ENCODE measurements at regions not wholly inside any gene's neighbourhood (a gene's known extent, or its start where the extent isn't known, plus 50 kb on each side); places are given as distances from the start of the nearest gene placed in this dataset.

DNA sequence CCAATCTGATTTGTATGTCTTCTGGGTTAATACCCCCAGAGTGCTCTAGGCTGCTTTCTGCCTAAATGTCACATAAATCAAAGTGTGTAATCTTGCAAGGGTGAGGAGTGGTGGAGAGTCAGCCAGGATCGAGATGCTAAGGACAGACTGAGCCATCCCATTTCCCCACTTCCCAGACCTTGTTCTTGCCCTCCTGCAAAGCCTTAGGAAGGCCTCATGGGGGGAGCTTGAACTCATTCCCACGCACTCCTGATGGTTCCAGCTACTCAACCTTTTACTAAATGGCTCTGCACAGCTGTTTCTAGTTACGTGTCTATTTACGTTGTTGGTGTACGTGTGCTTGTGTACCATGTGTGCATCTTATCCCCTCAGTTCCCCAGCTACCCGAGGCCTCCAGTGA is 423.6 kb upstream of the TNP1 start:
- Histone ChIP-seq H4K20me1 (ENCODE audit: insufficient read depth, low read length) (no peaks in the 10 kb centered on the region), H3K9ac (ENCODE audit: insufficient read depth, low read length, poor library complexity, severe bottlenecking) (no peak overlapping the region), H3K4me2 (replicated peaks; ENCODE audit: extremely low read depth, low read length, poor library complexity, severe bottlenecking) (no peak overlapping the region), H3K27ac (ENCODE audit: low read depth in 1 of 2, low read length in 2 of 2) (no peak overlapping the region), H3K36me3 (replicated peaks in 1 of 2; ENCODE audit: control insufficient read depth in 1 of 2, insufficient read depth in 2 of 2, low read length in 2 of 2) (no peaks in the 10 kb centered on the region), H2AFZ (ENCODE audit: insufficient read depth, low read depth, low read length, poor library complexity, severe bottlenecking) (no peak overlapping the region), H3K79me2 (ENCODE audit: insufficient read depth, low read length) (no peaks in the 10 kb centered on the region), H3K4me3 (replicated peaks in 1 of 3; ENCODE audit: low read depth in 2 of 3, low read length in 3 of 3) (no peak overlapping the region), H3K9me3 (replicated peaks in 1 of 2; ENCODE audit: control insufficient read depth in 1 of 2, insufficient read depth in 1 of 2, low read length in 2 of 2) (no peaks in the 10 kb centered on the region), H3K4me1 (ENCODE audit: control insufficient read depth in 1 of 2, insufficient read depth in 2 of 2, low read length in 2 of 2) (no peaks in the 10 kb centered on the region), H3K27me3 (ENCODE audit: control insufficient read depth in 2 of 2, insufficient read depth in 2 of 2, low read length in 2 of 2) (peaks cover 5 to 23% of the 10 kb centered on the region in 2 donors)
- H3K9me3 Mint-ChIP-seq = peaks cover 0 to 6% (median 2%) of the 10 kb centered on the region in 7 donors
- no peak overlapping the region for H3K27ac Mint-ChIP-seq
- no peak for DNase-seq
- 88% methylated on average over 4 of the region's 6 CpGs for WGBS (ENCODE audit: insufficient coverage)
- intact Hi-C loops (cut with micrococcal nuclease) = no loop called here
- no peak overlapping the region for H3K4me3 Mint-ChIP-seq
- peaks cover 17 to 33% (median 21%) of the 10 kb centered on the region in 3 donors for H3K27me3 Mint-ChIP-seq (ENCODE audit: low read depth in 3 of 3)
- TF ChIP-seq, protein P1, sequence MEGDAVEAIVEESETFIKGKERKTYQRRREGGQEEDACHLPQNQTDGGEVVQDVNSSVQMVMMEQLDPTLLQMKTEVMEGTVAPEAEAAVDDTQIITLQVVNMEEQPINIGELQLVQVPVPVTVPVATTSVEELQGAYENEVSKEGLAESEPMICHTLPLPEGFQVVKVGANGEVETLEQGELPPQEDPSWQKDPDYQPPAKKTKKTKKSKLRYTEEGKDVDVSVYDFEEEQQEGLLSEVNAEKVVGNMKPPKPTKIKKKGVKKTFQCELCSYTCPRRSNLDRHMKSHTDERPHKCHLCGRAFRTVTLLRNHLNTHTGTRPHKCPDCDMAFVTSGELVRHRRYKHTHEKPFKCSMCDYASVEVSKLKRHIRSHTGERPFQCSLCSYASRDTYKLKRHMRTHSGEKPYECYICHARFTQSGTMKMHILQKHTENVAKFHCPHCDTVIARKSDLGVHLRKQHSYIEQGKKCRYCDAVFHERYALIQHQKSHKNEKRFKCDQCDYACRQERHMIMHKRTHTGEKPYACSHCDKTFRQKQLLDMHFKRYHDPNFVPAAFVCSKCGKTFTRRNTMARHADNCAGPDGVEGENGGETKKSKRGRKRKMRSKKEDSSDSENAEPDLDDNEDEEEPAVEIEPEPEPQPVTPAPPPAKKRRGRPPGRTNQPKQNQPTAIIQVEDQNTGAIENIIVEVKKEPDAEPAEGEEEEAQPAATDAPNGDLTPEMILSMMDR (IDR thresholded peaks at IDR 0.05) = no peak
- H3K36me3 Mint-ChIP-seq = no peaks in the 10 kb centered on the region
- no peaks in the 10 kb centered on the region for H3K4me1 Mint-ChIP-seq

- H3K9ac ChIP-seq (ENCODE audit: insufficient read depth, low read length, poor library complexity, severe bottlenecking) = no peak overlapping the region
- H3K27ac Mint-ChIP-seq = no peak overlapping the region
- no peaks in the 10 kb centered on the region for H4K20me1 ChIP-seq (ENCODE audit: insufficient read depth, low read length)
- no peaks in the 10 kb centered on the region for H3K4me1 Mint-ChIP-seq
- intact Hi-C loops (cut with micrococcal nuclease) = no loop called here
- H3K27me3 ChIP-seq (ENCODE audit: control insufficient read depth in 2 of 2, insufficient read depth in 2 of 2, low read length in 2 of 2) = peaks cover 10 to 23% of the 10 kb centered on the region in 2 donors
- H3K9me3 Mint-ChIP-seq = peaks cover 0 to 3% (median 2%) of the 10 kb centered on the region in 7 donors
- H3K27me3 Mint-ChIP-seq (ENCODE audit: low read depth in 3 of 3) = peaks cover 18 to 36% (median 29%) of the 10 kb centered on the region in 3 donors
- H2AFZ ChIP-seq (ENCODE audit: insufficient read depth, low read depth, low read length, poor library complexity, severe bottlenecking) = no peak overlapping the region
- no peaks in the 10 kb centered on the region for H3K9me3 ChIP-seq (replicated peaks in 1 of 2; ENCODE audit: control insufficient read depth in 1 of 2, insufficient read depth in 1 of 2, low read length in 2 of 2)
- H3K4me3 Mint-ChIP-seq = no peak overlapping the region
- H3K79me2 ChIP-seq (ENCODE audit: insufficient read depth, low read length) = no peaks in the 10 kb centered on the region
- no peaks in the 10 kb centered on the region for H3K36me3 ChIP-seq (replicated peaks in 1 of 2; ENCODE audit: control insufficient read depth in 1 of 2, insufficient read depth in 2 of 2, low read length in 2 of 2)
- no peak overlapping the region for H3K27ac ChIP-seq (ENCODE audit: low read depth in 1 of 2, low read length in 2 of 2)
- TF ChIP-seq, protein P1 (IDR thresholded peaks at IDR 0.05) = no peak
- H3K4me3 ChIP-seq (replicated peaks in 1 of 3; ENCODE audit: low read depth in 2 of 3, low read length in 3 of 3) = no peak overlapping the region
- DNase-seq = no peak
- no peaks in the 10 kb centered on the region for H3K4me1 ChIP-seq (ENCODE audit: control insufficient read depth in 1 of 2, insufficient read depth in 2 of 2, low read length in 2 of 2)
- H3K4me2 ChIP-seq (replicated peaks; ENCODE audit: extremely low read depth, low read length, poor library complexity, severe bottlenecking) = no peak overlapping the region
- no peaks in the 10 kb centered on the region for H3K36me3 Mint-ChIP-seq
- WGBS (ENCODE audit: insufficient coverage) = 100% methylated on average over 1 of the region's 2 CpGs
Observed at GRCh38 chr2:217282531-217282930, 422.7 kb upstream of the TNP1 start.

Data from CD14-positive monocyte (primary cell).